ENCODE measurements at regions not wholly inside any gene's neighbourhood (a gene's known extent, or its start where the extent isn't known, plus 50 kb on each side); places are given as distances from the start of the nearest gene placed in this dataset.
"Not testable (repeated sequence)": the region's sequence is repeated elsewhere in the genome, so short reads cannot be mapped to it uniquely, and the experiment has no call there.

DNA sequence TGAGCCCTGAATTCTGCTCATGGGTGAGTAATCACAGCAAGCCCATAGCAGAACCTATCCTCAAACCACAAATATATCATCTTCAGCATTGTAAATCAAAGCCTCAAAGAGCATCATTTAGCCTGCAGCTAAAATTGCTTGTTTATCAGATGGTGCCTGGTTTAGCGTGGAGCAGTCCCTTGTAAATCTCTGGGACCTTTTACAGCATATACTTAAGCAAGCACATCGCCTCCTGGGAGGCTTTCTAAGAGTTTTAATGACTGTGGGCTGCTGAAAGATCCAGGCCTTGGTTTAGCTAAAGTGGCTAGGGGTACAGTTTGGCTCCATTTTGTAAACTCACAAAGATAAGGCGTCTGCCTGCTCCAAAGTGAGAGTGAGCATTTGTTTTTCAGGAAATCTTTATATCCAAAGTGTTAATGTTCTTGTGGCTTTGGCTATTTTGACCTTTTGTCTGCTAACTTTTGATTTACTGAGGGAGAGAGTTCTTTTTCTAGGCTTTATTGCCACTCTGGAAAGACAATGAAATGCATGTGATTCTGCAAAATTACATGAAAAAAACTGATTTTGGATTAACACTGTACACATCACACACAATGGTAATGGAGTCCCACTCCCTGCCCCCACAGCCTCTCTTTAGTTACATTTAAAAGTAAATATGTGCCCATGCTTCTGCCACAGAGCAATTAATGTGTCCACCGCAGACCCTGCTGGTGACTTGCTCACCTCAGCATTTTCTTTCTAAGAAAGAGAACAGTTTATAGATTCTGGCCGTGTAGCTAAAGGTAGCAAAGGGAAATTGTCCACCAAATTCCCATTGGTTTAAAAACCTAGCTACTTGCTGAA is 194.8 kb downstream of the LNPK start:
- ChIA-PET POLR2A (no interaction called here), CTCF (no interaction called here)
- Mint-ChIP-seq H3K36me3 (peaks cover 0 to 5% (median 0%) of the 10 kb centered on the region in 5 donors), H3K4me1 (no peaks in the 10 kb centered on the region), H3K27ac (no peak overlapping the region), H3K27me3 (peaks cover 0 to 36% (median 32%) of the 10 kb centered on the region in 5 donors), H3K4me3 (no peak overlapping the region), H3K9me3 (peaks cover 0 to 11% (median 0%) of the 10 kb centered on the region in 11 donors)
- peaks cover 0 to 3% of the 10 kb centered on the region in 2 donors for H3K27me3 ChIP-seq (ENCODE audit: control insufficient read depth in 2 of 2, insufficient read depth in 2 of 2, low read length in 2 of 2)
- intact Hi-C loops (cut with micrococcal nuclease), result no loop called here
- H3K4me1 ChIP-seq (ENCODE audit: control insufficient read depth in 2 of 2, insufficient read depth in 2 of 2, low read length in 2 of 2), result no peaks in the 10 kb centered on the region
- no peak overlapping the region for H3K4me3 ChIP-seq (ENCODE audit: low read length)
- DNase-seq, result no peak
- H3K9me3 ChIP-seq (ENCODE audit: control insufficient read depth in 2 of 3, low read length in 3 of 3), result no peaks in the 10 kb centered on the region
- no peak for ATAC-seq
- no peaks in the 10 kb centered on the region for H3K36me3 ChIP-seq (ENCODE audit: control insufficient read depth in 2 of 3, insufficient read depth in 3 of 3, low read length in 3 of 3)
- H3K27ac ChIP-seq (ENCODE audit: low read depth, low read length), result no peak overlapping the region

DNA sequence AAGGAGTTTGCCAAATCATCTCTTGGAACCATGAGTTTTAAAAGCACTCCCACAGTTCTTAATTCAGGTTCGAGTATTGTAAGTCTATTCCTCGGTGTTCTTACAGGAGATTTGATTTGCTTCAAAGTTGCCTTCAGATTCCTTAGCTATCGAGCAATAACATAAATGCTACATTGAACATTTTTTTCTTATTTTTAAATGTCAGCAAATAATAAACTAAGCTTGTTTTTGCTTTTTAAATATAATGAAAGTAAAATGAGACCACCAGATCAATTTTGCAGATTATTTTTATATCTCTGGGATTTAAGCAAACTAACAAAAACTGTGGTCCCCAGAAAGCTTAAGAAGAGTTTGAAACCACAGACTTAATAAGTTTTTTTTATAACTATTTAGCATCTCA is 195.5 kb downstream of the LNPK start:
- Mint-ChIP-seq H3K9me3 (peaks cover 0 to 11% (median 0%) of the 10 kb centered on the region in 11 donors), H3K27me3 (peaks cover 0 to 41% (median 32%) of the 10 kb centered on the region in 5 donors), H3K4me3 (no peak overlapping the region), H3K36me3 (peaks cover 0 to 5% (median 0%) of the 10 kb centered on the region in 5 donors), H3K27ac (no peak overlapping the region), H3K4me1 (no peaks in the 10 kb centered on the region)
- DNase-seq (no peak), ATAC-seq (no peak)
- no peaks in the 10 kb centered on the region for H3K9me3 ChIP-seq (ENCODE audit: control insufficient read depth in 2 of 3, low read length in 3 of 3)
- POLR2A ChIA-PET, result no interaction called here
- H3K27me3 ChIP-seq (ENCODE audit: control insufficient read depth in 2 of 2, insufficient read depth in 2 of 2, low read length in 2 of 2), result peaks cover 0 to 3% of the 10 kb centered on the region in 2 donors
- H3K4me1 ChIP-seq (ENCODE audit: control insufficient read depth in 2 of 2, insufficient read depth in 2 of 2, low read length in 2 of 2), result no peaks in the 10 kb centered on the region
- intact Hi-C loops (cut with micrococcal nuclease), result no loop called here
- H3K36me3 ChIP-seq (ENCODE audit: control insufficient read depth in 2 of 3, insufficient read depth in 3 of 3, low read length in 3 of 3), result no peaks in the 10 kb centered on the region
- CTCF ChIA-PET, result no interaction called here
- H3K4me3 ChIP-seq (ENCODE audit: low read length), result no peak overlapping the region
- no peak overlapping the region for H3K27ac ChIP-seq (ENCODE audit: low read depth, low read length)

GRCh38 chr2:175806125-175806490 is 196.0 kb downstream of the LNPK start:
- H3K27me3 Mint-ChIP-seq, result peaks cover 0 to 39% (median 29%) of the 10 kb centered on the region in 5 donors
- peaks cover 0 to 3% of the 10 kb centered on the region in 2 donors for H3K27me3 ChIP-seq (ENCODE audit: control insufficient read depth in 2 of 2, insufficient read depth in 2 of 2, low read length in 2 of 2)
- ATAC-seq (no peak), DNase-seq (no peak)
- CTCF ChIA-PET, result no interaction called here
- intact Hi-C loops (cut with micrococcal nuclease), result no loop called here
- peaks cover 0 to 10% (median 0%) of the 10 kb centered on the region in 11 donors for H3K9me3 Mint-ChIP-seq
- H3K36me3 ChIP-seq (ENCODE audit: control insufficient read depth in 2 of 3, insufficient read depth in 3 of 3, low read length in 3 of 3), result no peaks in the 10 kb centered on the region
- H3K4me3 Mint-ChIP-seq, result no peak overlapping the region
- no peaks in the 10 kb centered on the region for H3K4me1 Mint-ChIP-seq
- H3K9me3 ChIP-seq (ENCODE audit: control insufficient read depth in 2 of 3, low read length in 3 of 3), result no peaks in the 10 kb centered on the region
- H3K36me3 Mint-ChIP-seq, result peaks cover 0 to 2% (median 0%) of the 10 kb centered on the region in 5 donors
- H3K4me1 ChIP-seq (ENCODE audit: control insufficient read depth in 2 of 2, insufficient read depth in 2 of 2, low read length in 2 of 2), result no peaks in the 10 kb centered on the region
- no peak overlapping the region for H3K27ac ChIP-seq (ENCODE audit: low read depth, low read length)
- POLR2A ChIA-PET, result no interaction called here
- no peak overlapping the region for H3K27ac Mint-ChIP-seq
- no peak overlapping the region for H3K4me3 ChIP-seq (ENCODE audit: low read length)

- ChIA-PET POLR2A (no interaction called here), CTCF (no interaction called here)
- Histone ChIP-seq H3K36me3 (ENCODE audit: control insufficient read depth in 2 of 3, insufficient read depth in 3 of 3, low read length in 3 of 3) (no peaks in the 10 kb centered on the region), H3K4me3 (ENCODE audit: low read length) (no peak overlapping the region), H3K4me1 (ENCODE audit: control insufficient read depth in 2 of 2, insufficient read depth in 2 of 2, low read length in 2 of 2) (no peaks in the 10 kb centered on the region), H3K27ac (ENCODE audit: low read depth, low read length) (no peak overlapping the region), H3K27me3 (ENCODE audit: control insufficient read depth in 2 of 2, insufficient read depth in 2 of 2, low read length in 2 of 2) (peaks cover 0 to 3% of the 10 kb centered on the region in 2 donors), H3K9me3 (ENCODE audit: control insufficient read depth in 2 of 3, low read length in 3 of 3) (no peaks in the 10 kb centered on the region)
- Mint-ChIP-seq H3K27ac (no peak overlapping the region), H3K4me3 (no peak overlapping the region), H3K4me1 (no peaks in the 10 kb centered on the region), H3K36me3 (no peaks in the 10 kb centered on the region), H3K27me3 (peaks cover 0 to 36% (median 26%) of the 10 kb centered on the region in 5 donors), H3K9me3 (peaks cover 0 to 8% (median 0%) of the 10 kb centered on the region in 11 donors)
- intact Hi-C loops (cut with micrococcal nuclease), result no loop called here
- ATAC-seq, result no peak
- no peak for DNase-seq
These were observed 196.5 kb downstream of the LNPK start for GRCh38 chr2:175805442-175806124.

DNA sequence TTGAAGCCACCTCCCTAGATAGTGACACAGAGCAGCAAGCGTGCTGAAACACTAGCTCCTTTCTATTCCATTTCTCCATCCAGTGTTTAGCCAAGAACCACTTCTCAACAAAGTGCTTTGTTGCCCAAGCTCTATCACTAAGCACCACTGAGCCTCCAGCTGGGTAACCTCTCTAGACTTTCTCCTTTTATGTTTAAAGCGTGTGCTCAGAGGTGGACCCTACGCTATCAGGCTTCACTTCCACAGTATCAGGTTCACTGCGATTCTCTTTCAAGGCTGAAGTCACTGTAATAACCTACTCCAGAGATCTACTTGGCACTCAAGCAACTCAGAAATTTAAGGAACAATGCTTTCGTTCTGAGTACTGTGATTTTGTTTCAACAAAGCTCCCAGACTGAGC is 197.9 kb downstream of the LNPK start:
- Histone ChIP-seq H3K4me3 (ENCODE audit: low read length) (no peak overlapping the region), H3K27me3 (ENCODE audit: control insufficient read depth in 2 of 2, insufficient read depth in 2 of 2, low read length in 2 of 2) (peaks cover 0 to 3% of the 10 kb centered on the region in 2 donors), H3K4me1 (ENCODE audit: control insufficient read depth in 2 of 2, insufficient read depth in 2 of 2, low read length in 2 of 2) (no peaks in the 10 kb centered on the region), H3K9me3 (ENCODE audit: control insufficient read depth in 2 of 3, low read length in 3 of 3) (no peaks in the 10 kb centered on the region), H3K27ac (ENCODE audit: low read depth, low read length) (no peak overlapping the region), H3K36me3 (ENCODE audit: control insufficient read depth in 2 of 3, insufficient read depth in 3 of 3, low read length in 3 of 3) (no peaks in the 10 kb centered on the region)
- H3K9me3 Mint-ChIP-seq, result peaks cover 0 to 8% (median 0%) of the 10 kb centered on the region in 11 donors
- H3K27me3 Mint-ChIP-seq, result peaks cover 0 to 23% (median 16%) of the 10 kb centered on the region in 5 donors
- no peaks in the 10 kb centered on the region for H3K4me1 Mint-ChIP-seq
- no peak overlapping the region for H3K4me3 Mint-ChIP-seq
- no peak overlapping the region for H3K27ac Mint-ChIP-seq
- POLR2A ChIA-PET, result no interaction called here
- intact Hi-C loops (cut with micrococcal nuclease), result no loop called here
- H3K36me3 Mint-ChIP-seq, result no peaks in the 10 kb centered on the region
- DNase-seq (no peak), ATAC-seq (no peak)
- CTCF ChIA-PET, result no interaction called here

- H3K4me3 ChIP-seq (ENCODE audit: low read length); intact Hi-C loops (cut with micrococcal nuclease); H3K4me1 ChIP-seq (ENCODE audit: control insufficient read depth in 2 of 2, insufficient read depth in 2 of 2, low read length in 2 of 2); H3K4me3 Mint-ChIP-seq; H3K36me3 Mint-ChIP-seq; H3K27me3 ChIP-seq (ENCODE audit: control insufficient read depth in 2 of 2, insufficient read depth in 2 of 2, low read length in 2 of 2); H3K27ac Mint-ChIP-seq; H3K27ac ChIP-seq (ENCODE audit: low read depth, low read length); DNase-seq; H3K36me3 ChIP-seq (ENCODE audit: control insufficient read depth in 2 of 3, insufficient read depth in 3 of 3, low read length in 3 of 3); POLR2A ChIA-PET; H3K27me3 Mint-ChIP-seq; ATAC-seq; H3K4me1 Mint-ChIP-seq; CTCF ChIA-PET: not testable (repeated sequence)
- peaks cover 0 to 39% (median 12%) of the 10 kb centered on the region in 11 donors for H3K9me3 Mint-ChIP-seq
- H3K9me3 ChIP-seq (ENCODE audit: control insufficient read depth in 2 of 3, low read length in 3 of 3), result peaks cover 0 to 12% (median 0%) of the 10 kb centered on the region in 3 experiments
These were observed 205.6 kb downstream of the LNPK start for GRCh38 chr2:175796422-175796821.

Measured in naive thymus-derived CD4-positive, alpha-beta T cell (primary cell).